Activated CD8-positive, alpha-beta T cell treated with anti-CD3 and anti-CD28 coated beads for 36 hours (primary cell): ENCODE measurements at regions not wholly inside any gene's neighbourhood (a gene's known extent, or its start where the extent isn't known, plus 50 kb on each side); places are given as distances from the start of the nearest gene placed in this dataset.

Source experiments
- ATAC-seq: fragments of 200-7000 bp; cut with Tn5 transposase; one replicate; pipeline ENCODE4 v1.10.0; 2021; ENCODE audit warnings: mild to moderate bottlenecking, moderate library complexity
- CTCF ChIA-PET: fragments of 350-600 bp; sonication (Branson Sonifier 250); formaldehyde crosslinking; loops from one replicate; lab custom pipeline; 2021; ENCODE audit warnings: antibody characterized with exemption; lab: Charles Lee
- POLR2A ChIA-PET: fragments of 350-600 bp; sonication (Branson Sonifier 250); formaldehyde crosslinking; loops from one replicate; lab custom pipeline; 2021; ENCODE audit warnings: antibody characterized with exemption; lab: Charles Lee
- DNase-seq: peaks from one replicate; pipeline ENCODE4 v3.0.0-alpha.2; 2020
- H3K27ac Mint-ChIP-seq: one replicate; pipeline ENCODE4 v1.8.0; 2021; ENCODE audit warnings: mild to moderate bottlenecking, mixed read lengths
- H3K27me3 Mint-ChIP-seq: one replicate; pipeline ENCODE4 v1.8.0; 2021; ENCODE audit warnings: mixed read lengths
- H3K36me3 Mint-ChIP-seq: one replicate; pipeline ENCODE4 v1.8.0; 2021; ENCODE audit warnings: low read depth, mixed read lengths
- H3K4me1 Mint-ChIP-seq: one replicate; pipeline ENCODE4 v1.8.0; 2021; ENCODE audit warnings: low read depth, mixed read lengths
- H3K4me3 Mint-ChIP-seq: one replicate; pipeline ENCODE4 v1.8.0; 2021; ENCODE audit warnings: mild to moderate bottlenecking, moderate library complexity, mixed read lengths
- H3K9me3 Mint-ChIP-seq: one replicate; pipeline ENCODE4 v1.8.0; 2021; ENCODE audit warnings: mixed read lengths
- intact Hi-C: fragments of 100-400 bp; cut with micrococcal nuclease; formaldehyde crosslinking; loops from one replicate; pipeline ENCODE4 v1.10.0; 2022
- TF ChIP-seq, protein P1 (sequence below): fragments of 200-600 bp; IDR thresholded peaks from one replicate; pipeline ENCODE4 v1.8.0; 2022; ENCODE audit warnings: antibody characterized with exemption, mild to moderate bottlenecking

DNA sequence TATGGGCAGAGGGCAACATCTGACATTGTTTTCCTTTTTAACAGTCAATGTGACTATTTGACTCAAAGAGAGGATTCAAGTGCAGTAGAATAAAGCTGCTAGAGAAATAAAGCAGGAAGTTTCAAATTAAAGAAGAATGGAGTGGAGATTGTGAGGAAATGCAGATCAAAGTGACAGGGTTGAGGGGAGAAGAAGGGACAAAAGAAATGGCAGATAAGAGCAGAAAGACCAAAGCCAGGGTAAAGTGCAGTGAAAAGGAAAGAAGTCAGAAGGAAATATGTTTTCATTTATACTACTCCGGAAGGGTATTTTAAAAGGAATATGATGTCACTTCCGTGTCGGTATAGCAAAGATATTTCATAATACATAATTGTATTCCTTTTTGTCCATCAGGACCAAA is 297.5 kb upstream of the CRIM1 start:
- intact Hi-C loops = no loop called here
- POLR2A ChIA-PET = no interaction called here
- H3K9me3 Mint-ChIP-seq = peaks cover 4% of the 10 kb centered on the region
- TF ChIP-seq, protein P1, sequence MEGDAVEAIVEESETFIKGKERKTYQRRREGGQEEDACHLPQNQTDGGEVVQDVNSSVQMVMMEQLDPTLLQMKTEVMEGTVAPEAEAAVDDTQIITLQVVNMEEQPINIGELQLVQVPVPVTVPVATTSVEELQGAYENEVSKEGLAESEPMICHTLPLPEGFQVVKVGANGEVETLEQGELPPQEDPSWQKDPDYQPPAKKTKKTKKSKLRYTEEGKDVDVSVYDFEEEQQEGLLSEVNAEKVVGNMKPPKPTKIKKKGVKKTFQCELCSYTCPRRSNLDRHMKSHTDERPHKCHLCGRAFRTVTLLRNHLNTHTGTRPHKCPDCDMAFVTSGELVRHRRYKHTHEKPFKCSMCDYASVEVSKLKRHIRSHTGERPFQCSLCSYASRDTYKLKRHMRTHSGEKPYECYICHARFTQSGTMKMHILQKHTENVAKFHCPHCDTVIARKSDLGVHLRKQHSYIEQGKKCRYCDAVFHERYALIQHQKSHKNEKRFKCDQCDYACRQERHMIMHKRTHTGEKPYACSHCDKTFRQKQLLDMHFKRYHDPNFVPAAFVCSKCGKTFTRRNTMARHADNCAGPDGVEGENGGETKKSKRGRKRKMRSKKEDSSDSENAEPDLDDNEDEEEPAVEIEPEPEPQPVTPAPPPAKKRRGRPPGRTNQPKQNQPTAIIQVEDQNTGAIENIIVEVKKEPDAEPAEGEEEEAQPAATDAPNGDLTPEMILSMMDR = no peak
- peaks cover 4% of the 10 kb centered on the region for H3K4me1 Mint-ChIP-seq
- peaks cover 1% of the 10 kb centered on the region for H3K27me3 Mint-ChIP-seq
- no peaks in the 10 kb centered on the region for H3K36me3 Mint-ChIP-seq
- DNase-seq (no peak), ATAC-seq (no peak)
- H3K4me3 Mint-ChIP-seq = no peak overlapping the region
- no peak overlapping the region for H3K27ac Mint-ChIP-seq
- CTCF ChIA-PET = no interaction called here

DNA sequence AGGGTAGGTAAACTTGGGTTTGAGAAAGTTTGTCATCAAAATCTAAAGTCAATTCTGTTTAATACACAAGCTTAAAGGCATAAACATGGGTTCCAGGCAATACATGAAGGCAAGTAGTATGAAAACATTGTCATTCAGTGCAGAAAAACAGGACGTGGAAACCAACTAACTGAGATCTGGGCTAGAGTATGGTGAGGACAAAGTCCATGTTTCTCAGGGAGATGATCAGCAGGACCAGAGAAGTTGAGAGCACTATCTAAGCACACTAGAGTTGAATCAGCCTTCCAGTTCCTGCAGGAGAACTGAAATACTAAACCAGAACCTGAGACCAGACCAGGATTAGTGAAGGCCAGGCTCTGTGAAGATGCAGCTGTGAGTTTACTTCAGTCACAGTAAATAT is 302.8 kb upstream of the CRIM1 start:
- H3K36me3 Mint-ChIP-seq = no peaks in the 10 kb centered on the region
- no peaks in the 10 kb centered on the region for H3K27me3 Mint-ChIP-seq
- peaks cover under 1% of the 10 kb centered on the region for H3K4me1 Mint-ChIP-seq
- CTCF ChIA-PET = no interaction called here
- TF ChIP-seq, protein P1 = no peak
- H3K27ac Mint-ChIP-seq = no peak overlapping the region
- no peak for DNase-seq
- peaks cover 8% of the 10 kb centered on the region for H3K9me3 Mint-ChIP-seq
- POLR2A ChIA-PET = interaction anchor here (0.7 kb wide), 1 partner anchor 702 kb away, joined by 3 read pairs; no protein-coding TSS in a partner anchor
- intact Hi-C loops = no loop called here
- no peak for ATAC-seq
- H3K4me3 Mint-ChIP-seq = no peak overlapping the region

DNA sequence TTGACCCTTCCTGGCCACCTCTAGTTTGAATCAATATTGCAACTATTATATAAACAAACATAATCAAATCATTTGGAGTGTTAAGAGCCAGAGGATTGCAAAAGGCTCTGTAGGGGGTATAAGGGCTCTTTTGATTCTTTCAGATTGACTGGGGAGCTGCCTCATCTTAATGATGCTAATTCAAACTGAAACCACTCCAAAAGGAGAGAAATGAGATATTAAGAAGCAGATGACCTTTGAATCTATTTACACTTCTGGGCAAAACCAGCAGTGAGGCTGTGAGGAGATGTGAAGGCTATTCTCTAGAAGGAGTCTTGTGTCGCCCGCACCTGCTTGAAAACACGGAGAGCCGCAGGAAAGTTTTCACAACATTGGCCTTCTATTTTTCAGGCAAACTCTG is 311.2 kb upstream of the CRIM1 start:
- Mint-ChIP-seq H3K36me3 (no peaks in the 10 kb centered on the region), H3K4me1 (no peaks in the 10 kb centered on the region), H3K27ac (no peak overlapping the region), H3K4me3 (no peak overlapping the region), H3K9me3 (peaks cover 4% of the 10 kb centered on the region), H3K27me3 (peaks cover 6% of the 10 kb centered on the region)
- ATAC-seq = no peak
- TF ChIP-seq, protein P1 = no peak
- DNase-seq = no peak
- intact Hi-C loops = no loop called here
- ChIA-PET POLR2A (no interaction called here), CTCF (no interaction called here)

DNA sequence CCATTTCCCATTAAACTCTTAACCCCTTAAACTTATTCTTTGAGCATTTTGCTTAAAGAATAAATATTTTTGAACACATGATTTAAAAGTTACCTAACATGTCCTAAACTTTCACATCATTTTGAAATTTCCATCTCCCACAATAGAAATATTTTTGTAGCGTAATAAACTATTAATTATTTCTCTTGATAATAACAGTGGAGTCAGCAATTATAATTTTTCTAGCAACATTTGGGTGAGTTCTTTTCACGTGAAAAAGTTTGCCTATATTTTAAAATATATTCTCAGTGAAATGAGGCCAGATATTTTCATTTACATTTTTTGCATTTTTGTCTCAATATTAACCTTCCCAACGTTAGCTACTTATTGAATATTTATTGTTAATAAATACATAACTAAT is 320.4 kb upstream of the CRIM1 start:
- Mint-ChIP-seq H3K4me3 (no peak overlapping the region), H3K27me3 (no peaks in the 10 kb centered on the region), H3K27ac (no peak overlapping the region), H3K9me3 (peaks cover 2% of the 10 kb centered on the region), H3K4me1 (no peaks in the 10 kb centered on the region), H3K36me3 (no peaks in the 10 kb centered on the region)
- TF ChIP-seq, protein P1 = no peak
- DNase-seq = no peak
- POLR2A ChIA-PET = no interaction called here
- ATAC-seq = no peak
- intact Hi-C loops = no loop called here
- CTCF ChIA-PET = no interaction called here

DNA sequence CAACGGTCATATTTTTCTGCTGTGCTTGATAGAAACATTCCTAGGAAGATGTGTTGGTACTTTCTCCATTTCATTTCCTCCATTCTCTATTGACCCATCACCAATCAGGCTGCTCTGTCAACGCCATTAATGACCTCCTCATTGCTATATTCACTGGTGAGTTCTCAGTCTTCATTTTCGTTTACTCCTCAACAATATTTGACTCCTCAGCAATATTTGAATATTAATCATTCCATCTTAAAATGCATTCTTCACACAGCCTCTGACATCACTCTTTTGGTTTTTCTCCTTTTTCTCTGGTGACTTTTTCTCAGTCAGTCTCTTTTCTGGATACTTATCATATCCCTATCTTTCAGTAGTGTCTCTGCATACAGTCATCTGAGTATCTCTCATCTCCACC is 323.5 kb upstream of the CRIM1 start:
- ChIA-PET CTCF (no interaction called here), POLR2A (no interaction called here)
- TF ChIP-seq, protein P1 = no peak
- intact Hi-C loops = no loop called here
- Mint-ChIP-seq H3K4me3 (no peak overlapping the region), H3K27ac (no peak overlapping the region), H3K9me3 (peaks cover 2% of the 10 kb centered on the region), H3K27me3 (no peaks in the 10 kb centered on the region), H3K36me3 (no peaks in the 10 kb centered on the region), H3K4me1 (no peaks in the 10 kb centered on the region)
- ATAC-seq (no peak), DNase-seq (no peak)
